NCI-H1105 treated with DMSO at 0.1 percent for 48 hours (cell line): ENCODE measurements at regions not wholly inside any gene's neighbourhood (a gene's known extent, or its start where the extent isn't known, plus 50 kb on each side); places are given as distances from the start of the nearest gene placed in this dataset.
"Not testable (repeated sequence)": the region's sequence is repeated elsewhere in the genome, so short reads cannot be mapped to it uniquely, and the experiment has no call there.

Source experiments
- DNase-seq: peaks from one replicate; lab custom pipeline; 2025; lab: John Stamatoyannopoulos, UW

DNA sequence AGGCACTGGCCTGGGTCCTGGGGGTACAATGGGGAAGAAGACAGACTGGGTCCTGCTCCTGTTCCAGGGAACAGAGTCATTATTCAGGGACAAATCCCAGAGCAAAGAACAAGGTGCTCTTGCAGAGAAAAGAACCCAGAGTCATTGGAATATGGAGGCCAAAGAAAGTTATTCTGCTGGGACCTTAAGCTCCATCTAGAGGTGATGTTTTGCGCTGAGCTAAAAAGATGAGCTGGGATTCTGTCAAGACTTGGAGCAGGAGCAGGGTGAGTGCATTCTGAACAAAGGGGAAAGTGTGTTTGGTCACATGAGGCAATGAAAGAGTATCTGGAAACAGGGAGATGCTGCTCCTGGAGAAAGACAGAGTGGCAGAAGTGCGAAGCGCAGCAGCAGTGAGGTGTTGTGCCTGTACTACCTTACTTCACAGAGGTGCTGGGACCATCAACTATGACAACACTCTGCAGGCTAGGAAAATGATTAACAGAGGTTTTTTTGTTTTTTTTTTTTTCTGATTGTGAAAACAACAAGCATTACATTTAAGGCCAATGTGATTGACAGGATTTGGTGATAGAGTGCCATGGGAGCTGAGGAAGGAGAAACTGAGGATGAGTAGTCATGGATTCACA lies 95.3 kb upstream of the TNFSF11 start:
- no peak for DNase-seq

DNA sequence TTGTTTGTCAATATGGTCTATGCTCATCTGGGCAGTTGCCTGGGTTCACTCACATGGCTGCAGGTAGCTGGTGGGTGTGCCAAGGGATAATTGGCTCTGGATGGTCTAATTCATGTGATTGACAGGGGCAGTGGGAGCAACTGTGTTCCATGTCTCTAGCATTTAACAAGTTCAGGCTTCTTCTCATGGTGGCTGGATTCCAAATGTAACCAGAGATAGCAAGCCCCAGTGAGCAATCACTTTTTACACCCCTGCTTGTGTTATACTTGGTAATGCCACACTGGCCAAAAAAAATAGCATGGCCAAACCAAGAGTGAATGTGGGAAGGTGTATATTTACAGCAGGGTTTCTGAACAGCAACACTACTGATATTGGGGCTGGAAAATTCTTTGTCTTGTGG lies 89.6 kb upstream of the TNFSF11 start:
- peak; percentile 44 for DNase-seq

- no peak for DNase-seq
These were observed 88.7 kb upstream of the TNFSF11 start for GRCh38 chr13:42485272-42485671.

GRCh38 chr13:42486711-42487198 lies 87.2 kb upstream of the TNFSF11 start:
- DNase-seq, result peak; percentile 3

DNA sequence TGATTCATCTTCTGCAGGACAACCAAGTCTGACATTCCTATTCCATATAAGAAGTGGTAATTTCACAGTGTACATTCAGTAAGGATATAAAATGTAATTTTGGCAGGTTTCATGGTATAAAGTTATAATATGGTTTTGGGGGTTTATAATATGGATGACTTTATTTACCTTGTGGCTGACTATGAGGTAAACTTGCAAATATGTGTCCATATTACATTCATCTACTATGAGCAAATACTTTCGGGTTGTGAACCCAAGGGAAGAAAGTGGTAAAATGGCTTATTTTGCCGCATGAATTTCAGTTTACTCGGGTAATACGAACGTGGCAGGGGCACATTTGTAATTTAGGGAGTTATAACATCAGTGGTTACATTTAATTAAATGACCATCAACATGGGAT lies 86.7 kb upstream of the TNFSF11 start:
- no peak for DNase-seq

DNA sequence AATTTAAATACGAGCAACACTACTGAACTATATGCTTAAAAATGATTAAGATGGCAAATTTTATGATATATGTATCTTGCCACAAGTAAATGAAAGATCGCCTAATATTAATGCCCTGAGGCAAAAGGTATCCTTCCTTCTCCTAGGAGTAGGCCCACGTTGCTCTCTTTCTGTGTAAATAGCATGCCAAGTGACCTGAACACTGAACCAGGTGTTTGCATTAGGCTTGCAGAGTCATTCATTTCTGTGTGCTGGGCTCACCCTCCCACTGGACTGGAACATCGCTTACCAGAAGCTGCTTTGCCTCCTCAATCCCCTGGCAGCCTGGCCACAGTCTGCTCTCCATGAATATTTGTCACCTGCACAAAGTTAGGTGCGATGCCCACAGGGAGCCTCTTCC lies 83.3 kb upstream of the TNFSF11 start:
- no peak for DNase-seq

- no peak for DNase-seq
These were observed 81.5 kb upstream of the TNFSF11 start for GRCh38 chr13:42492372-42492920.

DNA sequence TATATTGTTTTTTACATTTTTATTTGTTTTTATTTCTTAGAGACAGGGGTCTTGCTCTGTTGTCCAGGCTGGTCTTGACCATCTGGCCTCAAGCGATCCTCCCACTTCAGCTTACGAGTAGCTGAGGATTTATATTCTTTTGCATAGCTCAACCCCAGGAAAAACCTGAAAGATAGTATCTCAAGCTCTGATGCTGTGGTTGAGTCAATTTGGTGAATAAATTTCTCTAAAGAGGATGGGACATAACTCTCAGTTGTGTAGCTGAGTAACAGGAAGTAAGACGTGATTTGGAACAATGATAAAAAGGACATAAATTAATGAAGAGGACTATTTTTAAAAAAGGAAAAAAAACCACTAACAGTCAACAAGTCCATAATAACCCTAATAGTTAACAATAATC lies 79.8 kb upstream of the TNFSF11 start:
- DNase-seq, result no peak

DNA sequence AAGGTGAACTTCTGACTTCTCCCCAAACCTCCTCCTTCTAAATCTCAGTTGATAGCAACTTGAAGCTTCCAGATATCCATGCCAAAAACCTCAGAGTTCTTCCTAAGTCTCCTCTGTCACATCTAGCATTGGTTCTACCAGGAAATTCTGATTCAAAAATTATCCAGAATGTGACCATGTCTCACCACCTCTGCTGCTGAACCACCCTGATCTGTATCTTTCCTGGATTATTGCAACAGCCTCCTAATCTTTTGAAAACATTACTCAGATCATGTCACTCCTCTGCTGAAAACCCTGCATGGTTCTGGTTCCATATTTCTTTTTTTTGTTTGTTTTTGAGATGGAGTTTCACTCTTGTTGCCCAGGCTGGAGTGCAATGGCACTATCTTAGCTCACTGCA lies 78.7 kb upstream of the TNFSF11 start:
- DNase-seq, result no peak

DNA sequence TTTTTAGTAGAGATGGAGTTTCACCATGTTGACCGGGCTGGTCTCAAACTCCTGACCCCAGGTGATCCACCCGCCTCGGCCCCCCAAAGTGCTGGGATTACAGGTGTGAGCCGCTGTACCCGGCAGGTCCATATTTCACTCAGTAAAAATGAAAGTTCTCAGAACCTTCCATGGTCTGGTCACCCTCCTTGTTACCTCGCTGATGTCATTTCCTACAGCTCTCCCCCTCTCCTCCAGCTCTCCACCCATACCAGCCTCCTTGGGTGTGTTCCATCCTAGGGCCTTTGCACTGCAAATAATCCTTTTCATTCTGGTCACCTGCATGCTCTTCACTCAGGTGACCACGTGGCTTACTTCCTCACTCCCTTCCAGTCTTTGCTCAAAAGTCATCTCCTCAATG lies 78.2 kb upstream of the TNFSF11 start:
- no peak for DNase-seq

GRCh38 chr13:42496926-42497554 lies 76.9 kb upstream of the TNFSF11 start:
- not testable (repeated sequence) for DNase-seq

GRCh38 chr13:42497798-42498197 lies 76.2 kb upstream of the TNFSF11 start:
- no peak for DNase-seq

DNA sequence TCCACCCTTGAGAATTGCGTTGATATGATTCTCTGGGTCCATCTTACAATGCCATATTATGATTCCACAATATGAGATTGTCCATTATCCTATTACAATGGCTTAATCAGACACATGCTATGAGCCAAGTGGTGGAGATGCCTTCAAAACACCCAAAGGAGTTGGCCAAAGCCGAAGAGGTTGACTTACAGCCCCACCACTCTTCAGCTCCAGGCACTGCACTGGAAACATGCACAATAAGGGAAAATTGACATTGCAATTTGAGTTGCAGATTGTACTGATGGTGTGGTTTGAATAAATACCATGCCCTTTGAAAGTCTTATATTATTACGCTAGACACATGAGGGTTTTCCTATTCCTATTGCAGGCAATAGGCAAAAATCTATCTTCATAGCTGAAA lies 75.4 kb upstream of the TNFSF11 start:
- DNase-seq, result no peak
